Fibroblast of skin of right biceps (primary cell): ENCODE measurements at regions not wholly inside any gene's neighbourhood (a gene's known extent, or its start where the extent isn't known, plus 50 kb on each side); places are given as distances from the start of the nearest gene placed in this dataset.
"Not testable (repeated sequence)": the region's sequence is repeated elsewhere in the genome, so short reads cannot be mapped to it uniquely, and the experiment has no call there.

Experiments used
- DNase-seq: peaks from one replicate; pipeline ENCODE4 v3.0.0-alpha.2; 2013

GRCh38 chr11:22441831-22442230 lies 103.7 kb downstream of the SLC17A6 start:
- no peak for DNase-seq

GRCh38 chr11:22435582-22435981 lies 97.4 kb downstream of the SLC17A6 start:
- not testable (repeated sequence) for DNase-seq

GRCh38 chr11:22433517-22433916 lies 95.3 kb downstream of the SLC17A6 start:
- no peak for DNase-seq

- peak; percentile 68 for DNase-seq
Observed at GRCh38 chr11:22433094-22433455, 94.9 kb downstream of the SLC17A6 start.

GRCh38 chr11:22432291-22433093 lies 94.3 kb downstream of the SLC17A6 start:
- DNase-seq = peak; percentile 52

GRCh38 chr11:22431106-22431505 lies 92.9 kb downstream of the SLC17A6 start:
- DNase-seq = no peak

- no peak for DNase-seq
Observed at GRCh38 chr11:22430639-22431038, 92.5 kb downstream of the SLC17A6 start.

- peak; percentile 61 for DNase-seq
Observed at GRCh38 chr11:22430141-22430541, 92.0 kb downstream of the SLC17A6 start.
